ENCODE measurements at regions not wholly inside any gene's neighbourhood (a gene's known extent, or its start where the extent isn't known, plus 50 kb on each side); places are given as distances from the start of the nearest gene placed in this dataset.

GRCh38 chr15:101570241-101570640 lies 80.7 kb upstream of the PCSK6 start:
- Mint-ChIP-seq H3K27ac (no peak overlapping the region), H3K27me3 (ENCODE audit: low read depth, poor library complexity) (peaks cover 30% of the 10 kb centered on the region), H3K4me3 (no peak overlapping the region)

GRCh38 chr15:101568821-101569555 lies 79.5 kb upstream of the PCSK6 start:
- H3K4me1 Mint-ChIP-seq: no peaks in the 10 kb centered on the region
- H3K36me3 Mint-ChIP-seq (ENCODE audit: low read depth): no peaks in the 10 kb centered on the region
- H3K27ac Mint-ChIP-seq: no peak overlapping the region
- no peaks in the 10 kb centered on the region for H3K9me3 Mint-ChIP-seq
- TF ChIP-seq CTCF (IDR thresholded peaks at IDR 0.05): no peak
- peaks cover 34% of the 10 kb centered on the region for H3K27me3 Mint-ChIP-seq (ENCODE audit: low read depth, poor library complexity)
- no peak for DNase-seq
- H3K4me3 Mint-ChIP-seq: no peak overlapping the region

More at GRCh38 chr15:101570241-101570640, 80.7 kb upstream of the PCSK6 start:
- Mint-ChIP-seq H3K4me1 (no peaks in the 10 kb centered on the region), H3K9me3 (no peaks in the 10 kb centered on the region), H3K36me3 (ENCODE audit: low read depth) (no peaks in the 10 kb centered on the region)
- DNase-seq: no peak
- TF ChIP-seq CTCF (IDR thresholded peaks at IDR 0.05): no peak

GRCh38 chr15:101568309-101568708 lies 78.8 kb upstream of the PCSK6 start:
- Mint-ChIP-seq H3K27me3 (ENCODE audit: low read depth, poor library complexity) (peaks cover 36% of the 10 kb centered on the region), H3K9me3 (no peaks in the 10 kb centered on the region), H3K4me3 (no peak overlapping the region), H3K4me1 (no peaks in the 10 kb centered on the region), H3K27ac (no peak overlapping the region), H3K36me3 (ENCODE audit: low read depth) (no peaks in the 10 kb centered on the region)
- DNase-seq: no peak
- TF ChIP-seq CTCF (IDR thresholded peaks at IDR 0.05): no peak

GRCh38 chr15:101566748-101567488 lies 77.4 kb upstream of the PCSK6 start:
- DNase-seq: no peak
- TF ChIP-seq CTCF (IDR thresholded peaks at IDR 0.05): no peak
- H3K4me3 Mint-ChIP-seq: no peak overlapping the region
- H3K27me3 Mint-ChIP-seq (ENCODE audit: low read depth, poor library complexity): peaks cover 27% of the 10 kb centered on the region
- H3K27ac Mint-ChIP-seq: no peak overlapping the region
- no peaks in the 10 kb centered on the region for H3K4me1 Mint-ChIP-seq
- H3K36me3 Mint-ChIP-seq (ENCODE audit: low read depth): no peaks in the 10 kb centered on the region
- H3K9me3 Mint-ChIP-seq: no peaks in the 10 kb centered on the region

GRCh38 chr15:101565377-101565776 lies 75.9 kb upstream of the PCSK6 start:
- no peaks in the 10 kb centered on the region for H3K9me3 Mint-ChIP-seq
- no peak for TF ChIP-seq CTCF (IDR thresholded peaks at IDR 0.05)
- no peaks in the 10 kb centered on the region for H3K4me1 Mint-ChIP-seq
- no peak overlapping the region for H3K4me3 Mint-ChIP-seq
- H3K36me3 Mint-ChIP-seq (ENCODE audit: low read depth): no peaks in the 10 kb centered on the region
- H3K27me3 Mint-ChIP-seq (ENCODE audit: low read depth, poor library complexity): peaks cover 22% of the 10 kb centered on the region
- H3K27ac Mint-ChIP-seq: no peak overlapping the region
- DNase-seq: no peak

Measured in nephron progenitor cell (in vitro differentiated cells).